Effector memory CD8-positive, alpha-beta T cell (primary cell): ENCODE measurements at regions not wholly inside any gene's neighbourhood (a gene's known extent, or its start where the extent isn't known, plus 50 kb on each side); places are given as distances from the start of the nearest gene placed in this dataset.

ENCODE experiments used
- ATAC-seq: fragments of 150-1000 bp; cut with Tn5 transposase; replicated peaks from 2 replicates; pipeline ENCODE4 v1.10.0; 2021; ENCODE audit warnings: mild to moderate bottlenecking, moderate library complexity
- DNase-seq, 3 experiments: peaks; one replicate each; pipeline ENCODE4 v3.0.0; 2021
- H3K27ac Mint-ChIP-seq, 2 donors: one replicate each; pipeline ENCODE4 v1.8.0; 2022; ENCODE audit warnings: mild to moderate bottlenecking in 2 of 2, mixed read lengths in 2 of 2, moderate library complexity in 2 of 2
- H3K27me3 Mint-ChIP-seq, 2 donors: one replicate each; pipeline ENCODE4 v1.8.0; 2022; ENCODE audit warnings: mixed read lengths in 2 of 2
- H3K36me3 Mint-ChIP-seq: one replicate; pipeline ENCODE4 v1.8.0; 2022; ENCODE audit warnings: mild to moderate bottlenecking, moderate library complexity, mixed read lengths; ENCODE audit not compliant: insufficient read depth
- H3K4me1 Mint-ChIP-seq, 2 donors: one replicate each; pipeline ENCODE4 v1.8.0; 2022; ENCODE audit warnings: low read depth in 2 of 2, mixed read lengths in 2 of 2
- H3K4me3 Mint-ChIP-seq, 2 donors: one replicate each; pipeline ENCODE4 v1.8.0; 2022; ENCODE audit warnings: mild to moderate bottlenecking in 2 of 2, mixed read lengths in 2 of 2, moderate library complexity in 2 of 2
- H3K9me3 Mint-ChIP-seq, 2 donors: one replicate each; pipeline ENCODE4 v1.8.0; 2022; ENCODE audit warnings: mixed read lengths in 2 of 2

GRCh38 chr14:104274806-104275205, 136.4 kb downstream of the KIF26A start:
- peaks cover 0 to 3% of the 10 kb centered on the region in 2 donors for H3K4me1 Mint-ChIP-seq

GRCh38 chr14:104277416-104278213, 139.2 kb downstream of the KIF26A start:
- Mint-ChIP-seq H3K4me3 (no peak overlapping the region), H3K27me3 (peaks cover 59 to 76% of the 10 kb centered on the region in 2 donors), H3K27ac (no peak overlapping the region), H3K9me3 (no peaks in the 10 kb centered on the region), H3K36me3 (peaks cover 3% of the 10 kb centered on the region), H3K4me1 (peaks cover 0 to 3% of the 10 kb centered on the region in 2 donors)
- DNase-seq (no peak), ATAC-seq (no peak)

More at GRCh38 chr14:104274806-104275205, 136.4 kb downstream of the KIF26A start:
- ATAC-seq (no peak), DNase-seq (no peak)
- Mint-ChIP-seq H3K36me3 (peaks cover under 1% of the 10 kb centered on the region), H3K27me3 (peaks cover 49 to 53% of the 10 kb centered on the region in 2 donors), H3K4me3 (no peak overlapping the region), H3K9me3 (no peaks in the 10 kb centered on the region), H3K27ac (no peak overlapping the region)

- no peaks in the 10 kb centered on the region for H3K9me3 Mint-ChIP-seq
- peaks cover 3% of the 10 kb centered on the region for H3K36me3 Mint-ChIP-seq
- H3K4me1 Mint-ChIP-seq: peaks cover 0 to 3% of the 10 kb centered on the region in 2 donors
- H3K27me3 Mint-ChIP-seq: peaks cover 62 to 81% of the 10 kb centered on the region in 2 donors
- no peak overlapping the region for H3K27ac Mint-ChIP-seq
- DNase-seq: no peak
- no peak overlapping the region for H3K4me3 Mint-ChIP-seq
- ATAC-seq: no peak
These were observed 139.8 kb downstream of the KIF26A start for GRCh38 chr14:104278214-104278534.

- DNase-seq (no peak), ATAC-seq (no peak)
- Mint-ChIP-seq H3K27ac (no peak overlapping the region), H3K36me3 (peaks cover 3% of the 10 kb centered on the region), H3K4me3 (no peak overlapping the region), H3K4me1 (peaks cover 0 to 3% of the 10 kb centered on the region in 2 donors), H3K9me3 (no peaks in the 10 kb centered on the region), H3K27me3 (peaks cover 49 to 78% of the 10 kb centered on the region in 2 donors)
These were observed 141.9 kb downstream of the KIF26A start for GRCh38 chr14:104280085-104280901.

GRCh38 chr14:104280902-104281767, 142.7 kb downstream of the KIF26A start:
- DNase-seq (no peak), ATAC-seq (no peak)
- H3K9me3 Mint-ChIP-seq: no peaks in the 10 kb centered on the region
- H3K4me3 Mint-ChIP-seq: no peak overlapping the region
- peaks cover 3% of the 10 kb centered on the region for H3K36me3 Mint-ChIP-seq
- peaks cover 45 to 69% of the 10 kb centered on the region in 2 donors for H3K27me3 Mint-ChIP-seq
- no peak overlapping the region for H3K27ac Mint-ChIP-seq
- peaks cover 0 to 3% of the 10 kb centered on the region in 2 donors for H3K4me1 Mint-ChIP-seq

- Mint-ChIP-seq H3K27ac (no peak overlapping the region), H3K27me3 (peaks cover 38 to 62% of the 10 kb centered on the region in 2 donors), H3K9me3 (no peaks in the 10 kb centered on the region), H3K4me1 (peaks cover 0 to 3% of the 10 kb centered on the region in 2 donors), H3K36me3 (peaks cover 3% of the 10 kb centered on the region), H3K4me3 (no peak overlapping the region)
- DNase-seq: no peak
- ATAC-seq: no peak
These were observed 143.4 kb downstream of the KIF26A start for GRCh38 chr14:104281768-104282301.

- Mint-ChIP-seq H3K9me3 (no peaks in the 10 kb centered on the region), H3K4me3 (no peak overlapping the region), H3K27me3 (peaks cover 31 to 55% of the 10 kb centered on the region in 2 donors), H3K36me3 (peaks cover 3% of the 10 kb centered on the region), H3K4me1 (peaks cover 0 to 3% of the 10 kb centered on the region in 2 donors), H3K27ac (no peak overlapping the region)
- ATAC-seq (no peak), DNase-seq (no peak)
These were observed 144.2 kb downstream of the KIF26A start for GRCh38 chr14:104282332-104283196.

GRCh38 chr14:104283197-104284106, 145.1 kb downstream of the KIF26A start:
- Mint-ChIP-seq H3K4me1 (no peaks in the 10 kb centered on the region), H3K27ac (no peak overlapping the region), H3K4me3 (no peak overlapping the region), H3K9me3 (peaks cover 0 to 3% of the 10 kb centered on the region in 2 donors), H3K27me3 (peaks cover 22 to 46% of the 10 kb centered on the region in 2 donors), H3K36me3 (peaks cover 3% of the 10 kb centered on the region)
- ATAC-seq (no peak), DNase-seq (no peak)

GRCh38 chr14:104284107-104284592, 145.8 kb downstream of the KIF26A start:
- DNase-seq (no peak), ATAC-seq (no peak)
- H3K36me3 Mint-ChIP-seq: peaks cover 3% of the 10 kb centered on the region
- no peak overlapping the region for H3K27ac Mint-ChIP-seq
- H3K27me3 Mint-ChIP-seq: peaks cover 16 to 39% of the 10 kb centered on the region in 2 donors
- H3K9me3 Mint-ChIP-seq: peaks cover 0 to 10% of the 10 kb centered on the region in 2 donors
- no peaks in the 10 kb centered on the region for H3K4me1 Mint-ChIP-seq
- no peak overlapping the region for H3K4me3 Mint-ChIP-seq

- Mint-ChIP-seq H3K36me3 (peaks cover 3% of the 10 kb centered on the region), H3K4me1 (no peaks in the 10 kb centered on the region), H3K4me3 (no peak overlapping the region), H3K9me3 (peaks cover 0 to 13% of the 10 kb centered on the region in 2 donors), H3K27me3 (peaks cover 13 to 32% of the 10 kb centered on the region in 2 donors), H3K27ac (no peak overlapping the region)
- ATAC-seq: no peak
- DNase-seq: no peak
These were observed 146.5 kb downstream of the KIF26A start for GRCh38 chr14:104284636-104285507.

GRCh38 chr14:104285508-104285840, 147.1 kb downstream of the KIF26A start:
- Mint-ChIP-seq H3K9me3 (peaks cover 0 to 13% of the 10 kb centered on the region in 2 donors), H3K4me3 (no peak overlapping the region), H3K36me3 (peaks cover 3% of the 10 kb centered on the region), H3K27me3 (peaks cover 7 to 26% of the 10 kb centered on the region in 2 donors), H3K27ac (no peak overlapping the region), H3K4me1 (no peaks in the 10 kb centered on the region)
- no peak for ATAC-seq
- no peak for DNase-seq
